SK-N-MC (cell line): ENCODE measurements at regions not wholly inside any gene's neighbourhood (a gene's known extent, or its start where the extent isn't known, plus 50 kb on each side); places are given as distances from the start of the nearest gene placed in this dataset.

Source experiments
- EZH2 ChIP-seq: fragments of 200-600 bp; sonication (generic); IDR thresholded peaks from one replicate; pipeline ENCODE4 v1.6.1; 2017; ENCODE audit warnings: antibody characterized with exemption
- POLR2AphosphoS5 ChIP-seq: IDR thresholded peaks from 2 replicates; pipeline ENCODE4 v1.6.1; 2012; ENCODE audit warnings: mild to moderate bottlenecking, low read depth, low read length, borderline replicate concordance

GRCh38 chr16:82242201-82242600 is 72.2 kb upstream of the MPHOSPH6 start:
- TF ChIP-seq EZH2 (no peak), POLR2AphosphoS5 (no peak)
